OCI-LY7 (cell line): ENCODE measurements at regions not wholly inside any gene's neighbourhood (a gene's known extent, or its start where the extent isn't known, plus 50 kb on each side); places are given as distances from the start of the nearest gene placed in this dataset.

ENCODE experiments used
- EZH2phosphoT487 ChIP-seq: fragments of 200-600 bp; sonication (generic); IDR thresholded peaks from 2 replicates; pipeline ENCODE4 v1.6.1; 2018; ENCODE audit warnings: low read depth, borderline replicate concordance, mild to moderate bottlenecking, mixed run types, antibody characterized with exemption, low read length, moderate library complexity, mixed read lengths
- TF ChIP-seq, protein P1 (sequence below): fragments of 200-600 bp; sonication (generic); conservative IDR thresholded peaks from 2 replicates; pipeline ENCODE4 v1.5.1; 2014; ENCODE audit warnings: mild to moderate bottlenecking, antibody characterized with exemption, low read length, moderate library complexity, mixed read lengths

DNA sequence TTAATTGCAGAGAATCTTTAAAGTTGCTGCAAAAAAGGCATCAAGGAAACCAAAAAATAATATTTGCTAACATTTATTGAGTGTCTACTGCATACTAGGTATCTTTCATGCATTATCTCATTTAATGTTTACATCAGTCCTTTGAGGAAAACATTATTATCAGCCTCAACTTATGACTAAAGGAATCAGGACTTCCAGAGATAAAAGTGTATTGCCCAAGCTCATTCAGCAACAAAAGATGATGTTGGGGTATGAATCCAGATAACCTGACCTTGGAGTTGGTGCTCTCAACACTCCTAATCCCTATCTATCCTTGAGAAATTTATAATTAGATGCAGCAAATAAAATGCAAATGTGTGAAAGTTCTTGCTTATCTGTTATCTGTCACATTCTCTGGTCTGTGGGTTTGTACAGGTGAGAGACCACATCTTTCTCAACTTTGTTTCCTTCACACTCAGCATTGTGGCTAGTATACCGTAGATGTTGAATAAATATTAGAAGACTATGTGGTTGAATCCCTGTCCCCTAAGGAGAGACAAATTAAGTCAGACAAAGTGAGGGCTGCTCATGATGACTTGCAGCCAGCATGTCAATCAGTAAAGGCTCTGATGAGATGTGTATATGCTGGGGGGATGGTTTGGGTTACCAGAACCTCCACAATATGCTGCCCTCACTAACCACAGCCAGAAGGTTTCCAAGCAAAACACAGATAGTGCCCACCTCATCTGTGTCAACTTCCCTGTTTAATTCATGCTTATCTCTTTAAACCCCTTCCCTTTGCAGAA, 82.6 kb downstream of the NOG start:
- TF ChIP-seq, protein P1, sequence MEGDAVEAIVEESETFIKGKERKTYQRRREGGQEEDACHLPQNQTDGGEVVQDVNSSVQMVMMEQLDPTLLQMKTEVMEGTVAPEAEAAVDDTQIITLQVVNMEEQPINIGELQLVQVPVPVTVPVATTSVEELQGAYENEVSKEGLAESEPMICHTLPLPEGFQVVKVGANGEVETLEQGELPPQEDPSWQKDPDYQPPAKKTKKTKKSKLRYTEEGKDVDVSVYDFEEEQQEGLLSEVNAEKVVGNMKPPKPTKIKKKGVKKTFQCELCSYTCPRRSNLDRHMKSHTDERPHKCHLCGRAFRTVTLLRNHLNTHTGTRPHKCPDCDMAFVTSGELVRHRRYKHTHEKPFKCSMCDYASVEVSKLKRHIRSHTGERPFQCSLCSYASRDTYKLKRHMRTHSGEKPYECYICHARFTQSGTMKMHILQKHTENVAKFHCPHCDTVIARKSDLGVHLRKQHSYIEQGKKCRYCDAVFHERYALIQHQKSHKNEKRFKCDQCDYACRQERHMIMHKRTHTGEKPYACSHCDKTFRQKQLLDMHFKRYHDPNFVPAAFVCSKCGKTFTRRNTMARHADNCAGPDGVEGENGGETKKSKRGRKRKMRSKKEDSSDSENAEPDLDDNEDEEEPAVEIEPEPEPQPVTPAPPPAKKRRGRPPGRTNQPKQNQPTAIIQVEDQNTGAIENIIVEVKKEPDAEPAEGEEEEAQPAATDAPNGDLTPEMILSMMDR = no peak
- TF ChIP-seq EZH2phosphoT487 = no peak
